ENCODE measurements at regions not wholly inside any gene's neighbourhood (a gene's known extent, or its start where the extent isn't known, plus 50 kb on each side); places are given as distances from the start of the nearest gene placed in this dataset.

DNA sequence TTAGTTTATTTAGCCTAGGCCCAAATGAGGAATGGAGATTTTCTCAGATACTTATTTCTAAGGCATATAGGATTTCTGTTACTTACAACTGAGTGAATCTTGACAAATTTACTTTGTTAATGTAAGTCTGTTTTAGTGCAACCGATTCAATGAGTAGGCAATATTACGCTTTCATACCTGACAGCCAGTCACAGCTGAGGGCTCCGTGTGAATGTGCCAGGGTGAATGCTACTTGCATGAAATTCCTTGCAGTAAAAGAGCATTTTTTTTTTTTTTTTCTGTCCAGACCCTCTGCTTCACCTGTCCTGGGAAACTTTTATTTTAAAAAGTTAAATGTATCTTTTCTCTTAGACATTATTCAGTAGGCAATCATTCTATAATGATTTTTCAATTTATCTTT lies 1100.0 kb downstream of the FAT4 start:
- no peak overlapping the region for H3K27ac Mint-ChIP-seq
- no peaks in the 10 kb centered on the region for H3K4me1 Mint-ChIP-seq
- H3K9me3 Mint-ChIP-seq: peaks cover 5% of the 10 kb centered on the region
- H3K4me3 Mint-ChIP-seq: no peak overlapping the region
- H3K36me3 Mint-ChIP-seq (ENCODE audit: low read depth): no peaks in the 10 kb centered on the region
- H3K27me3 Mint-ChIP-seq (ENCODE audit: low read depth): no peaks in the 10 kb centered on the region
- TF ChIP-seq, protein P1, sequence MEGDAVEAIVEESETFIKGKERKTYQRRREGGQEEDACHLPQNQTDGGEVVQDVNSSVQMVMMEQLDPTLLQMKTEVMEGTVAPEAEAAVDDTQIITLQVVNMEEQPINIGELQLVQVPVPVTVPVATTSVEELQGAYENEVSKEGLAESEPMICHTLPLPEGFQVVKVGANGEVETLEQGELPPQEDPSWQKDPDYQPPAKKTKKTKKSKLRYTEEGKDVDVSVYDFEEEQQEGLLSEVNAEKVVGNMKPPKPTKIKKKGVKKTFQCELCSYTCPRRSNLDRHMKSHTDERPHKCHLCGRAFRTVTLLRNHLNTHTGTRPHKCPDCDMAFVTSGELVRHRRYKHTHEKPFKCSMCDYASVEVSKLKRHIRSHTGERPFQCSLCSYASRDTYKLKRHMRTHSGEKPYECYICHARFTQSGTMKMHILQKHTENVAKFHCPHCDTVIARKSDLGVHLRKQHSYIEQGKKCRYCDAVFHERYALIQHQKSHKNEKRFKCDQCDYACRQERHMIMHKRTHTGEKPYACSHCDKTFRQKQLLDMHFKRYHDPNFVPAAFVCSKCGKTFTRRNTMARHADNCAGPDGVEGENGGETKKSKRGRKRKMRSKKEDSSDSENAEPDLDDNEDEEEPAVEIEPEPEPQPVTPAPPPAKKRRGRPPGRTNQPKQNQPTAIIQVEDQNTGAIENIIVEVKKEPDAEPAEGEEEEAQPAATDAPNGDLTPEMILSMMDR (IDR thresholded peaks at IDR 0.05; ENCODE audit: unreplicated experiment in 3 of 3): no peak

DNA sequence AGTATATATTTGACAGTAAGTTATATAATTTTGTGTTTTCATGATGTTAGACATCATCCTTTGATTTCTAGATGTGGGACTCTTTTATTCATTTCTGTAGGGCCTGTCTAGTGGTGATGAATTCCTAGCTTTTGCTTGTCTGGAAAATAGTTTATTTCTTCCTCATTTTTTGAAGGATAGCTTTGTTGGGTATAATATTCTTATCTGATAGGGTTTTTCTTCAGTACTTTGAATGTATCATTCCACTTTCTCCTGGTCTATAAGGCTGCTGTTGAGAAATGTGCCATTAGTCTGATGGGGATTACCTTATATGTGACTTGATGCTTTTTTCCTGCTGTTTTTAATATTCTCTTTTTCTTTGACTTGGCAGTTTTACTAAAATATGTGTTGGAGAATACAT lies 1104.5 kb downstream of the FAT4 start:
- no peaks in the 10 kb centered on the region for H3K4me1 Mint-ChIP-seq
- TF ChIP-seq, protein P1 (IDR thresholded peaks at IDR 0.05; ENCODE audit: unreplicated experiment in 3 of 3): no peak
- H3K9me3 Mint-ChIP-seq: peaks cover 21% of the 10 kb centered on the region
- H3K36me3 Mint-ChIP-seq (ENCODE audit: low read depth): peaks cover 4% of the 10 kb centered on the region
- no peak overlapping the region for H3K27ac Mint-ChIP-seq
- no peak overlapping the region for H3K4me3 Mint-ChIP-seq
- peaks cover 3% of the 10 kb centered on the region for H3K27me3 Mint-ChIP-seq (ENCODE audit: low read depth)

DNA sequence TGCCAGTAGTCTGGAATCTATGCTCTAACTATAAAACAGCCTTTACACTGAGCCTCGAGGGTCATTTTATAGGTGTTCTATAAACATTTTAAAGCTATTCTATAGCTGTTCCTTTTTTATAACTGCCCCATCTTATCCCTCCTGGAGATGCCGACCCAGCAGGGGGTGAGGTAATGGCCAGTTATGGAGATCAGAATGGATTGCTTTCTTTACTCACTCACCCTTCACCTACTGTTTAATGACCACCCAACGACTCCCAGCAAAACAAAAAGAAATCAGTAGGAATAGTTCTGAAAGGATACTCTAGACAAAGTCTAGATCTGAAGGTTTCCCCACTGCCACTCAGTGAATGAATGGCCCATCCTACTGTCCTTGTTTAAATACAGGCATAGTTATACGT lies 1113.1 kb downstream of the FAT4 start:
- Mint-ChIP-seq H3K27me3 (ENCODE audit: low read depth) (no peaks in the 10 kb centered on the region), H3K9me3 (peaks cover 10% of the 10 kb centered on the region), H3K4me3 (no peak overlapping the region), H3K4me1 (no peaks in the 10 kb centered on the region), H3K27ac (no peak overlapping the region), H3K36me3 (ENCODE audit: low read depth) (no peaks in the 10 kb centered on the region)
- TF ChIP-seq, protein P1 (IDR thresholded peaks at IDR 0.05; ENCODE audit: unreplicated experiment in 3 of 3): no peak

DNA sequence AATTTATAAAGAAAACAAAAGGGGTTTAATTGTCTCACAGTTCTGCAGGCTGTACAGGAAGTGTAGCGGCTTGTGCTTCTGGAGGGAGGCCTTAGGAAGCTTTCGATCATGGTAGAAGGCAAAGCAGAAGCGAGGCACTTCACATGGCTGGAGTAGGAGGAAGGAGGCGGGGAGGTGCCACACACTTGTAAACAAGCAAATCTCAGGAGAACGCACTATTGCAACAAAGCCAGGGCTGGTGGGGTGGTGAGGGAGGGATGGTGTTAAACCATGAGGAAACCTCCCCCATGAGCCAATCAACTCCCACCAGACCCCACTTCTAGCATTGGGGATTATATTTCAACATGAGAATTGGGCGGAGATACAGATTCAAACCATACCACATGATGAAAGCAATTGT lies 1116.3 kb downstream of the FAT4 start:
- no peak overlapping the region for H3K27ac Mint-ChIP-seq
- no peaks in the 10 kb centered on the region for H3K27me3 Mint-ChIP-seq (ENCODE audit: low read depth)
- H3K4me3 Mint-ChIP-seq: no peak overlapping the region
- H3K9me3 Mint-ChIP-seq: no peaks in the 10 kb centered on the region
- no peaks in the 10 kb centered on the region for H3K36me3 Mint-ChIP-seq (ENCODE audit: low read depth)
- no peaks in the 10 kb centered on the region for H3K4me1 Mint-ChIP-seq
- TF ChIP-seq, protein P1 (IDR thresholded peaks at IDR 0.05; ENCODE audit: unreplicated experiment in 3 of 3): no peak

DNA sequence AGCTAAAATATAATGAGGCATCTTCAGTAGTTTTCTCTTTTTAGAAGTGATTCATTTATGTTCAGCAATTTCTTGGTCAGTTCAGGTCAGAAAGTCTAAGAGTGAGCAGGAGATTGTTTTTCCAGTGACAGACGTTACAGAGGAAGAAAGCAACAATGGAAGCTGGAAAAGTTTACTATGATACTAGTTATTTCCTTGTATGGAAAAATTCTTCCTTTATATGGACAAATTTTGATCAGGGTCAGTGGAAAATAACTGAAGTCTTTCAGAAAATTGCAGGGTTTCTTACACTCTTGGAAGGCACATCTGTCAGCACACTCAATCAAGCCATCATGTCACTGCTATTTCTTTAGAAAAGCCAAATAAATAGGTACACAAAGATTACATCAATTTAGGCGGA lies 1120.7 kb downstream of the FAT4 start:
- Mint-ChIP-seq H3K9me3 (no peaks in the 10 kb centered on the region), H3K27me3 (ENCODE audit: low read depth) (no peaks in the 10 kb centered on the region)
- TF ChIP-seq, protein P1 (IDR thresholded peaks at IDR 0.05; ENCODE audit: unreplicated experiment in 3 of 3): no peak

DNA sequence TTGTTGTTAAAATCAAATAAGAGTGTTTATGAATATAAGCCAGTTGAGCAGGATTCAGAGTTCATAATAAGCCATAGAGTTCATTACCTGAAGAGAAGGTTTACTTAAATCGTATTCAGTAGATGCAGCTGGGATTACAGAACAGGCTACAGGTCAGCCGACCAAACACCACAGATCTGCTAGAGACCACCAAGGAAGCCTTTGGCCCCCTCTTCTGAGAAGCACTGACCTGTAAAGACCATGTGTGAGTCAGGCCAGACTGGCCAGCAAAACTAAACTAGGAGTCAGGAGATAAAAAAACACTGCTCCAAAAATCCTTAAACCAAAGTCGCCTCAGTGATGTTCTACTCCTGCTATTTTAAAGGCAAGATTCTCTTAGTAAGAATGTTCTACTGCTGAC lies 1125.5 kb downstream of the FAT4 start:
- Mint-ChIP-seq H3K27ac (peak overlapping the region in 2 of 3 experiments; percentile 20 to 21), H3K36me3 (ENCODE audit: low read depth) (no peaks in the 10 kb centered on the region), H3K4me3 (no peak overlapping the region), H3K4me1 (peaks cover 11% of the 10 kb centered on the region), H3K9me3 (no peaks in the 10 kb centered on the region), H3K27me3 (ENCODE audit: low read depth) (no peaks in the 10 kb centered on the region)
- TF ChIP-seq, protein P1 (IDR thresholded peaks at IDR 0.05; ENCODE audit: unreplicated experiment in 3 of 3): no peak

More for the DNA sequence above, 1120.7 kb downstream of the FAT4 start:
- Mint-ChIP-seq H3K36me3 (ENCODE audit: low read depth) (no peaks in the 10 kb centered on the region), H3K4me1 (peaks cover 5% of the 10 kb centered on the region), H3K27ac (no peak overlapping the region), H3K4me3 (no peak overlapping the region)

All from nephron (organoid).